Skeletal muscle cell (primary cell): ENCODE measurements at regions not wholly inside any gene's neighbourhood (a gene's known extent, or its start where the extent isn't known, plus 50 kb on each side); places are given as distances from the start of the nearest gene placed in this dataset.
"Not testable (repeated sequence)": the region's sequence is repeated elsewhere in the genome, so short reads cannot be mapped to it uniquely, and the experiment has no call there.

Experiments
- DNase-seq: peaks from one replicate; pipeline ENCODE4 v3.0.0-alpha.2; 2010; ENCODE audit warnings: low read depth
- H3K4me3 ChIP-seq: 2 replicates; pipeline ENCODE4 v1.5.1; 2011; ENCODE audit warnings: low read depth, mild to moderate bottlenecking, control low read depth, low read length, moderate library complexity

DNA sequence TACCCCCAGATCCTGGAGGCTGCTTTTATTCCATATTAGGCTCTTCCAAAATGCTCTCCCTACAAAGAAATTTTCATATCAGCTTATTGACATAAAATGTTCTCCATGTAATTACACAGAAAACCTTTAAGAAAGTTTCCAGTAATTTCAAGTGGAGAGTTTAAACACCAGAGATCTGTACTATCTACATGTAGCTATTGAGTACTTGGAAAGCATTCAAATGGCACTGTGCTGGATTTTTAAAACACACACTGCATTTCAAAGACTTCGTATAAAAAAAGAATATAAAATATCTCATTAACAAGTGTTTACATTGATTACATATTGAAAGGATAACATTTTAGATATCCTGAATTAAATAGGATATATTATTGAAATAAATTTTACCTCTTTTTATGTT, 182.4 kb upstream of the ZNF521 start:
- no peak for DNase-seq

DNA sequence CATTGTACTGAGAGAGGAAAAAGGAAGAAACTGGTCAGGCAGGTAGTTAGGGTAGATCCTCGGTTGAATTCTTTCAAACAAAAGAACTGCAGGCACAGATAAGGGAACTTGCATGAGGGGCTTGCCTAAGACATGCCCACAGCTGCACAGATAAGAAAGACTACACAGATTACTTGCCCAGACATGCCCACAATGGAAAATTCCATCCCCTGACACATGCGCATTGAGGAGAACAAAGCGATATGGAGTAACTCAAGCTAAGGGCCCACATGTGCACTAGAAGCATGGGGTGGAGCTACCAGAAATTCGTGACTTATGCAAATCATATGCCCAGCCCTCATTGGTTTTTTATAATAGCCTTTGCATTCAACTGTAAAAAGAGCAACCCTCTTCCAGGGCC, 181.3 kb upstream of the ZNF521 start:
- no peak overlapping the region for H3K4me3 ChIP-seq
- no peak for DNase-seq

More for the DNA sequence above, 182.4 kb upstream of the ZNF521 start:
- no peak overlapping the region for H3K4me3 ChIP-seq

DNA sequence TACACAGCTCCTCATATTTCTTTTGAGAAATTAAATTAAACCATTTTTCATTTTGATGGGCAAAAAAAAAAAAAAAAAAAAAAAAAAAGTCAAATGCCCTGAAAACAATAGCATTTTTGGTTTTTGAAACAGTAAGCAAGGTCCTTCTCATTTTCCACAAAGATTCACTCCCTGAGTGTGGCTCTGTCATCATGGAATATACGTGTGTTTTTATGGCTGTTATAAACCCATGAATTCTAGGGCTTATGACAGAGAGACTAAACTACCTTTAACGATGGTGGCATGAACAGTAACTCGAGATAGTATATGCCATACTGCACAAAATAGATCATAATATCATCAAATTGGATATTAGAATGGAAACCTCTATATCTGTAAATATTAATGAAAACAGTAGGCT, 179.2 kb upstream of the ZNF521 start:
- H3K4me3 ChIP-seq = no peak overlapping the region
- DNase-seq = no peak

DNA sequence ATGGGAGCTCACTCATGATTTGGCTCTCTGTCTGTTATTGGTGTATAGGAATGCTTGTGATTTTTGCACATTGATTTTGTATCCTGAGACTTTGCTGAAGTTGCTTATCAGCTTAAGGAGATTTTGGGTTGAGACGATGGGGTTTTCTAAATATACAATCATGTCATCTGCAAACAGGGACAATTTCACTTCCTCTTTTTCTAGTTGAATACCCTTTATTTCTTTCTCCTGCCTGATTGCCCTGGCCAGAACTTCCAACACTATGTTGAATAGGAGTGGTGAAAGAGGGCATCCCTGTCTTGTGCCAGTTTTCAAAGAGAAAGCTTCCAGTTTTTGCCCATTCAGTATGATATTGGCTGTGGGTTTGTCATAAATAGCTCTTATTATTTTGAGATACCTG, 173.8 kb upstream of the ZNF521 start:
- DNase-seq, H3K4me3 ChIP-seq: not testable (repeated sequence)

DNA sequence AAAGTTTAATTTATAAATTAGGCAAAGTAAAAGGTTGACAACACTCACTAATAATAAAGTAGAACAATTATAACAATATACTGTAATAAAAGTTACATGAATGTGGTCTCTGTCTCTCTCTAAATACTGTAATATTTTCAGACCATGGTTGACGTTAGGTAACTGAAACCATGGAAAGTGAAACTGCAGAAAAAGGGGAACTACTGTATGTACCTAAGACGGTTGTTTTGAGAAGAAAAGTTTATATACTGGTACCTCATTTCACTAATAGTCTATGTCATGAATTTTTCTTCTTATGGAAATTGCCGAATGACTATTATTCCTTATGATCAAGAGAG, 166.7 kb upstream of the ZNF521 start:
- no peak for DNase-seq
- H3K4me3 ChIP-seq = no peak overlapping the region

DNA sequence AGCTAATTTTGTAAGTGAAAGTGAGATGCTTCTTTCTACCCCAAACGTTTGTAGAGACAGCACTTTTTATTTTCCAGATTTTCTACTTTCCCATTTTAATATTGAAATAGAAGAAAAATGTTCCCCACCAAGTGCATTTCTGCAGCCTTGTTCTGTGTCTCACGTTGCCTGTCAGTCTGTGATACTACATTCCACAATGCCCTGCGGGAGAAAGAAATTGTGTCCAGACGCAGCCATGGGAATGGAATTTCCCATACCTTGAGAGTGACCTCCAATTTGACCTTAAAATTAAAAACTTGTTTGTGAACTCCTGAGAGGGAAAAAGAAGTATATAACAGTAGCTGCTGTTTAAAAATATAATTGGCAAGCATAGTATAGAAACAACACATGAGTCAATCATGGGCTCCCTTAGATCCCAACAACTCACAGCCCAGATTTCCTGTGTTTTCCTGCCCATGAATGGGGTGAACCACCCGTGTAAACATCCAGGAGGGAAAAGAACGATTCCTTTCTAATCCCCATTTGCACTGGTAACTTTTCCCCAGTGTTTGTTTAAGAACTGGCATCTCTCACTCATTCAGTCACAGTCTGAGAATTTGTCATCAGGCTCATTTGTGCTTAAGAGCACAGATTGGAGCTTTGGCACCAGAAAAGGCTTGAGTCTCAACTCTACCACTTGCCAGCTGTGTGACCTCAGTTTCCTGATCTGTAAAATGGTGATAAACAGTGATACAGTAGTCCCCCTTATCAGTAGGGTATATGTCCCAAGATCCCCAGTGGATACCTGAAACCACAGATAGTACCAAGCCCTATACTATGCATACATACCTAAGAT, 166.1 kb upstream of the ZNF521 start:
- no peak overlapping the region for H3K4me3 ChIP-seq
- DNase-seq = no peak

DNA sequence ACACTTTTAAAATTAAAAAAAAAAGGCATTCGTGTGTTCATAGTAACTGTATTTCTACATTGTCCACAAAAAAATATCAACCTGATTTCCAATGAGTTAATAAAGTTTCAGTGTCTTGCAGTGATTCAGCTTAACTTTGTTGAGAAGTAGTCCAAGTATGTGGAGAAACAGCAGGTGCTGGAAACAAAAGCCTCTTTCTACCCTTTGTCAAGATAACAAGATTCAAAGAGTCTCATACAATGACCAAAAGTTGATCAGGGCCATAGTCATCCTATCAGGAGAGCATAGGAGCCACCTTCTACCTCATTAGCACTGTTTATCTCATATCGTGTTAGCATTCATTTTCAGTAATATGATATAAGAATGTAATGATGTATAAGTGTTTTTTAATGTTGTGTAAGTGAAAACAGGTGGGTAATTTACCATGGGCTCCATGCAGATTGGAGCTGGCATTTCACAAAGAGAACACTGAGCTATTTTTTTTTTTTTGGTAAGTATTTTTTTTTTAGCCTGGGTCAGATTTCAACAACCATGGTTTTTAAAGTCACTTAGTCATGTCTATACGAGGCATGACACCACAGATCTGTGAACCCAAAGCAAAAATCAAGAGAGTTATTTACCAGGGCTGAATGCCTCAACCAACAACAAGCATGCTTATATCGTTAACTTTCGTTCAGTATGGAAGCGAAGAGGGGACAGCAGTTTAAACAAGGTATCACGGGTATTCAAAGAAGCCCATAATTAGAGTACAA, 165.0 kb upstream of the ZNF521 start:
- no peak overlapping the region for H3K4me3 ChIP-seq
- no peak for DNase-seq

DNA sequence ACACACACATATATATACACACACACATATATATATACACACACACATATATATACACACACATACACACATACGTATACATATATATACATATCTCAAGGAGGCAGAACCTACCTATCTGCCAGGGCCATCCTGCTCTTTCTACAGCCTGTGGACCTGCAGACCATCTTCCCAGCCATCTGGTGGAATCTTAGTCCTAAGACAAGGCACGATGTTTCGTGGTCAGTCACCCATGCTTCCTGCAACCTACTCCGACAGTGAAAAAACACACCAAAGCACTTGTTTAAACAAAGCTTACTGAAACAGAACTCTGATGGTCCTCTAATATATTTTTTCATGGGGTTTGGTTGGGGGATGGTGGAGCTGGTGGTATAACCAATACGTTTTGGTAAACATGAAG, 164.2 kb upstream of the ZNF521 start:
- no peak for DNase-seq
- H3K4me3 ChIP-seq = no peak overlapping the region

DNA sequence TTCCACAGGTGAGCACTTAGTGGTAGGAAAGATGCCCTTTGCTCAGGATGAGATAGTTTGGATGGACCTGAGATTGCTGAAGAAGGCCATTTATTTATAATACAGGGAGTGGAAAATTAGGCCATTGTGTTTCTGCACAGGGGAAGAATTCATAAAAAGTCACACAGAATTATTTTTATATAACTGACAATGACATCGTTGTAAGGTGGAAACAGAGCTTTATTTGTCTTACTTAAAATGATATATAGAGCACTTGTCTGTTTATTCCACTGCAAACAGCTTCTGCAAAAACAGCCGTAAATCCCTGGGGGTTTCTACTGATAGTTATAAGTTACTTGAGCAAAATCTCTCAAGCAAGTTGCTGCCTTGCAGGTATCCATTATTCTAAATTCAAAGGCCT, 158.1 kb upstream of the ZNF521 start:
- no peak for DNase-seq

DNA sequence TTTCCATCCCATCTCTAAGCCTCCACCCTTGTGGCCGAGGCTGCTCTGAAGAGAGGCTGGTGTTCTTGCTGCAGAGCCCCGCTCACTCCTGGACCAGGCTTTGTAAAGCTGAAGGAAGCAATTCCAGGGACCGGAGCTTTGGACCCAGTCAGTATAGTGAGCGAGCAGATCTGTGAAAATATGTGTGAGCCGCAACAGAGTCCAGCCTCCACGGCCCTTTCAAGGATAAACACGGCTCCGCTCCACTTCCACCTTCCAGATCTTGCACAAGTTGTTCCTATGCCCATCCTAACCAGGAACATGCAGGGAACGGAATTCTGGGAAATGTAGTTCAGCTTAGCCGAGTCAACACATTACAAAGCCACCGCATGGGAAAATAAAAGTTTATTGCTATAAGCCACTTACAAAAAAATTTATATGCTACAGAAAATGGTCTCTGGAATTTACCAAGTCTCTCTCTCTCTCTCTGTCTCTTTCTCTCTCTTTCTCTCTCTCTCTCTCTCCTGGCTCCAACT, 151.7 kb upstream of the ZNF521 start:
- DNase-seq = peak; percentile 67
- H3K4me3 ChIP-seq = peak overlapping the region; percentile 53

More for the DNA sequence above, 158.1 kb upstream of the ZNF521 start:
- H3K4me3 ChIP-seq = no peak overlapping the region

DNA sequence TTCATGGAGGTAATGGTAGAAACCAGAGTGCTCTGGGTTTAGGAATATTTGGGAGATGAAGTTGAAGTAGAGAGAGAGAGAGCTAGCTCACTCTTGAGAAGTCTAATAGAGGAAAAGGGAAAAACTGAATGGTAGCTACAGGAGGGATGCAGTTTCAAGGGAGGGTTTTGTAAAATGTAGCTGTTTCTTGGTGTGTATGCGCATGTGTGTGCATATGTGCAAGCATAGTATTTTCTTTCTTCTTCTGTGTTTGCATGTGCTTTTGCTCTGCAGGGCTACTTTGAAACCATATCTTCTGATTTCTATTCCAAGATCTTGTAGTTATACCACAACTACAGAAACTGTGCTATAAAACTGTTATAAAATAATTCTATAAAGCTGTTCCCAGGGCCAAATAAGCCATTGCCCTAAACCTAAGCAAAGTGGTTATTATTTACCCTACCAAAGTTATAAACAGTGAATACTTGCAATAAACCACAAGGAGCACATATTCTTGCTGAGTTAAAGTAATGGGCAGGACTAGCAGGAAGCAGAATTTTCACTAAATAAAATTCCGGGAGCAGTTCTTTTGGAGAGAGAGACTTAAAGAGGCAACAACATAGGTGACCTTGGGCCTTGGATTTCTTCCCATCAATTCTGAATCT, 145.3 kb upstream of the ZNF521 start:
- no peak overlapping the region for H3K4me3 ChIP-seq
- no peak for DNase-seq

DNA sequence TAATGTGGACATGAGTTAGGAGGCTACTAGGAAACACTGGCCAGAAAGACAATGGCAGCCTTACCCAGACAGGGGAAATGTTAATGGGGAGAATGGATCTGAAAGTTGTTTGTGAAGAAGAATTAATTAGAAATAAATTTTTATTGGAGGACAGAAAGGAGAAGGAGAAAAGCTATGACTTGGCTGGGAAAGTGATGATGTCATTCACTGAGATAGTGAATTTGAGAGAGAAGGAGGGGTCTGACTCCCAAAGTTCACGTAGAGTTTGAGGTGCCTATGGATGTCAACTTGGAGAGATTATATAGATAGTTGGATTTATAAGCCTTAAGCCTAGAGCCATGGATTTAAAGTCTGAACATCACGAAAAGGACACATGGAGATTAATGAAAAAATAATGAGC, 144.6 kb upstream of the ZNF521 start:
- DNase-seq = no peak
- no peak overlapping the region for H3K4me3 ChIP-seq

DNA sequence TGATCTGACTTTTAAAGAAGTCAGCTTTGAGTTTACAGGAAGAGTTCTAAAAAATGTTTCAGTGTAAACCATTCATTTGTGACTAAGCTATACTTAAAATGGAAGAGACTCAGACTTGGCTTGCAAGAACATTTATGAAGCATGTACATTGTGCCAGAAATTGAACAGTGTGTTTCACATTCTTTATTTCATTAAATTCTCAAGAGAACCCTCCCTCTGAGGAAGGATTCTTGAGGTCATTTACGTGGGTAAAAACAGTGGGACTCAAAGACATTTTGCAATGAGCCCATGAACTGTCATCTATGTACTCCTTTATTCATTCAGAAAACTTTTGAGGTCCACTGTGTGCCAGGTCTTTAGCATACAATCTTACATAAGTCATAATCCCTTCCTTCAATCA, 143.6 kb upstream of the ZNF521 start:
- DNase-seq = no peak

DNA sequence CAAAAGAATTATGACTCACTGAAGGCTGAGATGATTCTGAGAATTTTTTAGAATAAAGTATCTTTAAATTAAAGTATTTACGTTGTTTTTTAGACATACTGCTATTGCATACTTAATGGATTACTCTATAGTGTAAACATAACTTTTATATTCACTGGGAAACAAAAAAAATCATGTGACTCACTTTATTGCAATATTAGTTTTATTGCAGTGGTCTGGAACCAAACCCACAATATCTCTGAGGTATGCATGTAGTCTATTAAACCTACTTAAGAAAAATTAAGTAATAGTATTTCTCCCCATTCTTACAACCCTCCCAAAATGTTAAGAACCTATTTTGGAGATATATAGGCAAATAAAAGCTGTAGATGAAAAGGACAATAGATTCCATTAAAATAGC, 142.9 kb upstream of the ZNF521 start:
- DNase-seq = no peak
- H3K4me3 ChIP-seq = no peak overlapping the region

More for the DNA sequence above, 143.6 kb upstream of the ZNF521 start:
- H3K4me3 ChIP-seq = no peak overlapping the region

DNA sequence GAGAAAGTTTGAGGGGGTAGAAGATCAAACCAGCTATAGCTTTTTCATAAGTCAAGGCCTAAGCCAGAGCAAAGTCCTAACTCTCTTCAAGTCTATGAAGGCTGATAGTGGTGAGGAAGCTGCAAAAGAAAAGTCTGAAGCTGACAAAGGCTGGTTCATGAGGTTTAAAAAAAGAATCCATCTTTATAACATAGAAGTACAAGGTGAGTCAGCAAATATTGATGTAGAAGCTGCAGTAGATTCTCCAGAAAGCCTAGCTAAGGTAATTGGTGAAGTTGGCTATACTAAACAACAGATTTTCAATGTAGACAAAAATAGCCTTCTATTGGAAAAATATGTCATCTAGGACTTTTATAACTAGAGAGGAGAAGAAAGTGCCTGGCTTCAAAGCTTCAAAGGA, 141.4 kb upstream of the ZNF521 start:
- no peak overlapping the region for H3K4me3 ChIP-seq
- no peak for DNase-seq

DNA sequence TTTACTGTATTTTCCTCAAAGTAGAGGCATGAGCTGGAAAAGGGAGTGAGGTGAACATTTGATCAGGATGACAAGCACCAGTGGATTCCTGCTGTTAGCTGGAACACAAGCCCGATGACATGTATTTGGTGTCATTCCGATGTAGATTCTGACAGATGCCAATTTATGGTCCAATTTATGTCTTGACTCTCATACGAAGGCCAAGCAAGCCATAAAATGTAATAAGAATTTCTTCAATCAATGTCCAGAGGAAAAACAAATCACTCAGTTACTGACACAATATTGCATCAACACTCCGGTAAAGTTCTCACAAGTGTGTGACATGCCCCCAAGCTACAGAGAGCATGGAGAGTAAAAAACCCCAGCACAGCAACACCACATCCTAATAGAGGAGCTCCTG, 138.3 kb upstream of the ZNF521 start:
- DNase-seq = no peak
- no peak overlapping the region for H3K4me3 ChIP-seq

DNA sequence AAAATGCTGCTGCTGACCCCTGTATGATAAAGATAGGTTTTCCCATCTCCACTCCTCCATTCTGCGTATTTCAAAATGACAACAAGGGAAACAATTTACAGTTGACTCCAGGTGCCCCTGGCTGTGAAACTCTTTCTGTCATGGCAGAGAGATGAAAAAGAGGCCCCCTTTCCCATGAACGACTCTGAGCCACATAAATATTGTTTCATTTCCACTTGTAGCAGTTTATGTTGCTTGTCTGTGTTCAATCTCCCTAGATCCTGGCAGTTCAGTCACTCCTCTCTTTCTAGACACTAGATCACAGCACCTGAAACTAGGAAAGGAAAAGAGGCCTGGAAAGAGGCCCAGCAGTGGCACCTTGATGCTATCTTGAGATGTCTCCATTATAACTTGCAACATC, 121.0 kb upstream of the ZNF521 start:
- no peak overlapping the region for H3K4me3 ChIP-seq
- no peak for DNase-seq

DNA sequence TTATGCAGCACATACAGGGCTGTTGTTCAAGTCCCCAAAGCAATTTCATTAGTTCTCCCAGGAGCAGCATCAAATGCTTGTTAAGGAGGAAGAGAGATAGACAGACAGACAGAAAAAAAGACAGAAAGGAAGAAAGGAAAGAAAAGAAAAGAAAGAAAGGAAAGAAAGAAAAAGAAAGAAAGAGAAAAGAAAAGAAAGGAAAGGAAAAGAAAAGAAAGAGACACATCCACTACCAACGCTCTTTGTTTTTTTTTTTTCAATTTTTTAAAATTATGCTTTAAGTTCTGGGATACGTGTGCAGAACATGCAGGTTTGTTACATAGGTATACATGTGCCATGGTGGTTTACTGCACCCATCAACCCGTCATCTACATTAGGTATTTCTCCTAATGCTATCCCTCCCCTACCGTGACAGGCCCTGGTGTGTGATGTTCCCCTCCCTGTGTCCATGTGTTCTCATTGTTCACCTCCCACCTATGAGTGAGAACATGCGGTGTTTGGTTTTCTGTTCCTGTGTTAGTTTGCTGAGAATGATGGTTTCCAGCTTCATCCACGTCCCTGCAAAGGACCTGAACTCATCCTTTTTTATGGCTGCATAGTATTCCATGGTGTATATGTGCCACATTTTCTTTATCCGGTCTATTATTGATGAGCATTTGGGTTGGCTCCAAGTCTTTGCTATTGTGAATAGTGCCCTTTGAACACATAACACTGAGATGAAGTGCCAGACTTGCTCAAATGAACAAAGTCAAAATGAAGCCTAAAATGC, 119.0 kb upstream of the ZNF521 start:
- H3K4me3 ChIP-seq, DNase-seq: not testable (repeated sequence)

DNA sequence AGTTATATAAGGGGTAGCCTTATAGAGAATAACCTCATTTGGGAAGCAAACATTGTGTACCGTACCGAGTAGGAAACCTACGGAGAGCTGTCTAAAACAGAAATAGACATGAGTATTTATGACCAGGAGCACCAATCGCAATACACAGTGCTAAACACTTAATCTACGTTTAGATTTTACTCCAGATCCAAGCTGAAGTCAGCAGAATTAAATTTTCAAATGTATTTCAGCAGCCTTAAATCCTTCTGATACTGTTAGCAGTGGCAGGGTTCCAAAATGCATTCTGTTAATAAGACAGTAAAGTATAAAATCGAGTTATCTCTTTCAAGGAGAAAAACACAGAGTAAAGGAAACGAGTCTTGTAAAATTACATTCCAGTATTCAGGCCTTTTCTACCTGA, 118.1 kb upstream of the ZNF521 start:
- DNase-seq = no peak
- H3K4me3 ChIP-seq = no peak overlapping the region

DNA sequence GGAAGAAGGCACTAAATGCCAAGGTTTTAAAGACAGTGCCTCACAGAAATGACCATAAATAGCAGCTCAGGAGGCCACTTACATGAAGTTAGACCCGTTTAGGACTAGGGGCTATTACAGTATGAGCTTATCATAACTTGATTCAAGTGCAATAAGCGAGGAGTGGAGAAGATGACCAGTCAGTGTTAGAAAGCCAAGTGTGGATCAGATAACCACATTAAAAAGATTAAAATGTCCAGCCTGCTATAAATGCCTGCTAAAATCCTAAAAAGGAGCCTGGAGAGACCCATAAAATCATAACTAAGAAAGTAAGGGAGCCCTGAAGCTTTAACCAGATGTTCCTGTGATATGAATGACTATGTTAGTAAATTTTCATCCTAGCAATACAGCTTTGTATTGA, 117.5 kb upstream of the ZNF521 start:
- no peak overlapping the region for H3K4me3 ChIP-seq
- DNase-seq = no peak
